H9 (cell line): ENCODE measurements at regions not wholly inside any gene's neighbourhood (a gene's known extent, or its start where the extent isn't known, plus 50 kb on each side); places are given as distances from the start of the nearest gene placed in this dataset.

Source experiments
- DNase-seq: peaks from one replicate; pipeline ENCODE4 v3.0.0-alpha.2; 2017
- H2AFZ ChIP-seq: one replicate; pipeline ENCODE4 v1.6.1; 2013; ENCODE audit warnings: mild to moderate bottlenecking, low read length, control low read depth, moderate library complexity
- H2AK5ac ChIP-seq: 2 replicates; pipeline ENCODE4 v1.6.1; 2013; ENCODE audit warnings: low read length, control low read depth, mixed read lengths; ENCODE audit not compliant: insufficient read length
- H2BK120ac ChIP-seq: one replicate; pipeline ENCODE4 v1.6.1; 2013; ENCODE audit warnings: low read depth, mild to moderate bottlenecking, low read length, control low read depth, inconsistent platforms; ENCODE audit not compliant: poor library complexity, severe bottlenecking
- H2BK12ac ChIP-seq: 2 replicates; pipeline ENCODE4 v1.6.1; 2013; ENCODE audit warnings: low read length, control low read depth, mixed read lengths, low read depth; ENCODE audit not compliant: insufficient read length
- H2BK15ac ChIP-seq: 2 replicates; pipeline ENCODE4 v1.6.1; 2013; ENCODE audit warnings: low read depth, low read length, control low read depth
- H2BK20ac ChIP-seq: one replicate; pipeline ENCODE4 v1.6.1; 2013; ENCODE audit warnings: low read depth, mild to moderate bottlenecking, low read length, control low read depth, inconsistent platforms; ENCODE audit not compliant: poor library complexity, severe bottlenecking
- H2BK5ac ChIP-seq: 2 replicates; pipeline ENCODE4 v1.6.1; 2013; ENCODE audit warnings: low read length, control low read depth, mixed read lengths; ENCODE audit not compliant: insufficient read length
- H3K14ac ChIP-seq: 2 replicates; pipeline ENCODE4 v1.6.1; 2013; ENCODE audit warnings: low read length, control low read depth; ENCODE audit not compliant: insufficient read depth
- H3K18ac ChIP-seq: 2 replicates; pipeline ENCODE4 v1.6.1; 2013; ENCODE audit warnings: low read depth, mild to moderate bottlenecking, mixed read lengths, low read length, control low read depth; ENCODE audit not compliant: insufficient read length
- H3K23ac ChIP-seq: 2 replicates; pipeline ENCODE4 v1.6.1; 2013; ENCODE audit warnings: low read length, control low read depth, mixed read lengths, low read depth; ENCODE audit not compliant: insufficient read length
- H3K23me2 ChIP-seq: 2 replicates; pipeline ENCODE4 v1.6.1; 2013; ENCODE audit warnings: low read depth, mild to moderate bottlenecking, mixed read lengths, low read length, control low read depth; ENCODE audit not compliant: insufficient read length, poor library complexity, severe bottlenecking
- H3K27ac ChIP-seq: 2 replicates; pipeline ENCODE4 v1.5.1; 2013; ENCODE audit warnings: low read length, control low read depth, mixed read lengths, low read depth; ENCODE audit not compliant: insufficient read length
- H3K27me3 ChIP-seq: 2 replicates; pipeline ENCODE4 v1.6.1; 2013; ENCODE audit warnings: low read length, control low read depth, inconsistent platforms; ENCODE audit not compliant: insufficient read depth
- H3K4ac ChIP-seq: 2 replicates; pipeline ENCODE4 v1.6.1; 2013; ENCODE audit warnings: low read depth, mild to moderate bottlenecking, control low read depth, inconsistent platforms, low read length, moderate library complexity
- H3K4me1 ChIP-seq: 2 replicates; pipeline ENCODE4 v1.6.1; 2013; ENCODE audit warnings: low read length, control low read depth, inconsistent platforms; ENCODE audit not compliant: insufficient read depth
- H3K4me2 ChIP-seq: 2 replicates; pipeline ENCODE4 v1.6.1; 2013; ENCODE audit warnings: low read length, control low read depth, mixed read lengths; ENCODE audit not compliant: insufficient read length, insufficient read depth
- H3K56ac ChIP-seq: 2 replicates; pipeline ENCODE4 v1.6.1; 2013; ENCODE audit warnings: low read depth, mild to moderate bottlenecking, mixed read lengths, low read length, control low read depth; ENCODE audit not compliant: insufficient read length
- H3K79me1 ChIP-seq: 2 replicates; pipeline ENCODE4 v1.6.1; 2013; ENCODE audit warnings: low read depth, mild to moderate bottlenecking, moderate library complexity, low read length, control low read depth, inconsistent platforms; ENCODE audit not compliant: insufficient read depth, poor library complexity, severe bottlenecking
- H3K79me2 ChIP-seq: 2 replicates; pipeline ENCODE4 v1.6.1; 2013; ENCODE audit warnings: low read length, control low read depth, inconsistent platforms; ENCODE audit not compliant: insufficient read depth
- H3K9ac ChIP-seq: 2 replicates; pipeline ENCODE4 v1.6.1; 2013; ENCODE audit warnings: low read length, control low read depth, mixed read lengths; ENCODE audit not compliant: insufficient read length; ENCODE audit errors: extremely low read depth
- H3K9me3 ChIP-seq: one replicate; pipeline ENCODE4 v1.6.1; 2013; ENCODE audit warnings: low read depth, low read length, inconsistent platforms; ENCODE audit not compliant: control insufficient read depth
- H3T11ph ChIP-seq: one replicate; pipeline ENCODE4 v1.6.1; 2013; ENCODE audit warnings: mild to moderate bottlenecking, low read length, control low read depth, inconsistent platforms
- H4K20me1 ChIP-seq: one replicate; pipeline ENCODE4 v1.6.1; 2013; ENCODE audit not compliant: control insufficient read depth, insufficient read length, insufficient read depth
- H4K5ac ChIP-seq: 2 replicates; pipeline ENCODE4 v1.6.1; 2013; ENCODE audit warnings: low read depth, mild to moderate bottlenecking, mixed read lengths, low read length, control low read depth; ENCODE audit not compliant: insufficient read length
- H4K8ac ChIP-seq: replicated peaks from 2 replicates; pipeline ENCODE4 v1.6.1; 2013; ENCODE audit warnings: low read length, control low read depth, mixed read lengths, low read depth; ENCODE audit not compliant: insufficient read length
- H4K91ac ChIP-seq: 2 replicates; pipeline ENCODE4 v1.6.1; 2013; ENCODE audit warnings: low read depth, mild to moderate bottlenecking, moderate library complexity, mixed read lengths, low read length, control low read depth; ENCODE audit not compliant: insufficient read length
- H3K27ac Mint-ChIP-seq, 3 experiments: 2 replicates in 2 of 3; 3 replicates in 1 of 3; pipeline ENCODE4 v1.8.0; 2020 to 2021; ENCODE audit warnings: mixed read lengths in 3 of 3, mild to moderate bottlenecking in 1 of 3, moderate library complexity in 1 of 3
- H3K27me3 Mint-ChIP-seq: 2 replicates; pipeline ENCODE4 v1.8.0; 2021; ENCODE audit warnings: low read depth, mild to moderate bottlenecking, moderate library complexity, mixed read lengths
- H3K36me3 Mint-ChIP-seq, 3 experiments: 2 replicates in 2 of 3; 3 replicates in 1 of 3; pipeline ENCODE4 v1.8.0; 2020 to 2021; ENCODE audit warnings: low read depth in 3 of 3, mixed read lengths in 3 of 3; ENCODE audit not compliant: insufficient read depth in 1 of 3
- H3K4me1 Mint-ChIP-seq, 2 experiments: 2 replicates each; pipeline ENCODE4 v1.8.0; 2020; ENCODE audit warnings: mixed read lengths in 2 of 2
- H3K4me3 Mint-ChIP-seq, 2 experiments: 2 replicates in 1 of 2; 3 replicates in 1 of 2; pipeline ENCODE4 v1.8.0; 2020 to 2021; ENCODE audit warnings: mild to moderate bottlenecking in 2 of 2, mixed read lengths in 2 of 2, moderate library complexity in 1 of 2
- H3K9me3 Mint-ChIP-seq, 2 experiments: 2 replicates in 1 of 2; 3 replicates in 1 of 2; pipeline ENCODE4 v1.8.0; 2020; ENCODE audit warnings: mild to moderate bottlenecking in 2 of 2, mixed read lengths in 2 of 2, moderate library complexity in 1 of 2
- WGBS: extraction: QIAGEN DNeasy Blood & Tissue Kit; methylation state at CpG from one replicate; pipeline ENCODE4 v1.1.7; 2013; ENCODE audit warnings: missing lambda C conversion rate, low lambda C conversion rate, mixed read lengths; ENCODE audit not compliant: insufficient read length; ENCODE audit errors: extremely low coverage; 5-methylcytosine and 5-hydroxymethylcytosine counted together
- TF ChIP-seq, protein P1 (sequence below): fragments of 200-600 bp; sonication (generic); conservative IDR thresholded peaks from 3 replicates; pipeline ENCODE4 v1.8.0; 2021; ENCODE audit warnings: antibody characterized with exemption, mild to moderate bottlenecking

DNA sequence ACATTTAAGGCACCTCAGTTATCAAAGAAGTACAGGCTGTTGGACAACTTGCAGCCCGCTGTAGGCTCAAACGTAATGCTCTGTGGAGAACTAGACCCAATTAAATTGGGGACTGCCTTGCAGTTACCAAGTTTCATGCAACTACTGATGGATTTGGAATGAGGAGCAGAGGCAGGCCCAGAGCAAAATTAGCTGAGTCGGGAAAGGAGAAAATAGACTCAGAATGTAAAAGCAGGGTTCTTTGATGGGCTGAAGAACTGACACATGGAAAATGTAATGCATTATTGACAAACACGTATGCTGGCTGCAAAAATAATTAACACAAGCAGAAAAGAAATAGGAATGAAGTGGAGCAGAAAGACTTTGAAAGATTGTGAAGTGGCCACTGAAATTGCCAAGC is 432.7 kb upstream of the HNRNPA3 start:
- Histone ChIP-seq H2BK12ac (no peak overlapping the region), H3K4me2 (no peak overlapping the region), H4K5ac (no peak overlapping the region), H3K9ac (no peak overlapping the region), H3K27ac (no peak overlapping the region), H3K9me3 (peaks cover 4% of the 10 kb centered on the region), H2BK5ac (no peak overlapping the region), H3K14ac (no peak overlapping the region), H3K27me3 (no peaks in the 10 kb centered on the region), H2BK15ac (no peak overlapping the region), H2AFZ (no peak overlapping the region), H3T11ph (no peak overlapping the region), H3K23ac (no peak overlapping the region), H3K79me2 (no peaks in the 10 kb centered on the region), H2BK120ac (no peak overlapping the region), H3K56ac (no peak overlapping the region), H4K91ac (no peak overlapping the region), H3K18ac (no peak overlapping the region), H3K79me1 (no peaks in the 10 kb centered on the region), H2BK20ac (no peak overlapping the region), H3K4ac (no peak overlapping the region), H3K4me1 (no peaks in the 10 kb centered on the region; the same call in 1 of the 2 replicates), H3K23me2 (no peaks in the 10 kb centered on the region), H2AK5ac (no peak overlapping the region), H4K20me1 (no peaks in the 10 kb centered on the region), H4K8ac (no peak overlapping the region)
- WGBS = no CpG with 5 or more reads among the region's 4 CpGs
- Mint-ChIP-seq H3K36me3 (peaks cover 0 to 3% (median 1%) of the 10 kb centered on the region in 3 experiments; a peak in 3 of 7 replicates), H3K27me3 (no peaks in the 10 kb centered on the region), H3K9me3 (peaks cover 2 to 4% of the 10 kb centered on the region in 2 experiments; a peak in 4 of 5 replicates), H3K27ac (no peak overlapping the region), H3K4me3 (no peak overlapping the region), H3K4me1 (peaks cover 0 to 2% of the 10 kb centered on the region in 2 experiments; a peak in 3 of 4 replicates)
- TF ChIP-seq, protein P1, sequence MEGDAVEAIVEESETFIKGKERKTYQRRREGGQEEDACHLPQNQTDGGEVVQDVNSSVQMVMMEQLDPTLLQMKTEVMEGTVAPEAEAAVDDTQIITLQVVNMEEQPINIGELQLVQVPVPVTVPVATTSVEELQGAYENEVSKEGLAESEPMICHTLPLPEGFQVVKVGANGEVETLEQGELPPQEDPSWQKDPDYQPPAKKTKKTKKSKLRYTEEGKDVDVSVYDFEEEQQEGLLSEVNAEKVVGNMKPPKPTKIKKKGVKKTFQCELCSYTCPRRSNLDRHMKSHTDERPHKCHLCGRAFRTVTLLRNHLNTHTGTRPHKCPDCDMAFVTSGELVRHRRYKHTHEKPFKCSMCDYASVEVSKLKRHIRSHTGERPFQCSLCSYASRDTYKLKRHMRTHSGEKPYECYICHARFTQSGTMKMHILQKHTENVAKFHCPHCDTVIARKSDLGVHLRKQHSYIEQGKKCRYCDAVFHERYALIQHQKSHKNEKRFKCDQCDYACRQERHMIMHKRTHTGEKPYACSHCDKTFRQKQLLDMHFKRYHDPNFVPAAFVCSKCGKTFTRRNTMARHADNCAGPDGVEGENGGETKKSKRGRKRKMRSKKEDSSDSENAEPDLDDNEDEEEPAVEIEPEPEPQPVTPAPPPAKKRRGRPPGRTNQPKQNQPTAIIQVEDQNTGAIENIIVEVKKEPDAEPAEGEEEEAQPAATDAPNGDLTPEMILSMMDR = no peak
- DNase-seq = no peak
